Amniotic epithelial cell (primary cell): ENCODE measurements at regions not wholly inside any gene's neighbourhood (a gene's known extent, or its start where the extent isn't known, plus 50 kb on each side); places are given as distances from the start of the nearest gene placed in this dataset.

Source experiments
- DNase-seq: peaks from one replicate; pipeline ENCODE4 v3.0.0-alpha.2; 2010; ENCODE audit warnings: low read depth

DNA sequence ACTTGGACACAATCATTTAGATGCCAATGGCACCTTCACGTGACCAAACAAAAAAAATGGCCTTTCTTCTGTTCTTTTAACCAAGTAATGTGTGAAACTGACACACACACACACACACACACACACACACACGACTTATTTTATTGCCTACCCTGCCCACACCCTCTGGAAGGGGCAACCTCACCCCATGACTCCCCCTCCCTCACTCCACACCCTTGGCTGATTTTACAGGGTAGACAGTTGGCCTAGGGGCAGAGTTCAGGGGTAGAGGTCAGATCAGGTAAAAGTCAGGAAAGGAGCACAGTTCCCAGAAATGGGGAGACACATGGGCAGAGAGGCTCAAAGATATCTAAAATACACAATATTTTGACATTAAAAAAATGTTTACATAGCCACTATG lies 144.8 kb upstream of the GJB5 start:
- DNase-seq: no peak

DNA sequence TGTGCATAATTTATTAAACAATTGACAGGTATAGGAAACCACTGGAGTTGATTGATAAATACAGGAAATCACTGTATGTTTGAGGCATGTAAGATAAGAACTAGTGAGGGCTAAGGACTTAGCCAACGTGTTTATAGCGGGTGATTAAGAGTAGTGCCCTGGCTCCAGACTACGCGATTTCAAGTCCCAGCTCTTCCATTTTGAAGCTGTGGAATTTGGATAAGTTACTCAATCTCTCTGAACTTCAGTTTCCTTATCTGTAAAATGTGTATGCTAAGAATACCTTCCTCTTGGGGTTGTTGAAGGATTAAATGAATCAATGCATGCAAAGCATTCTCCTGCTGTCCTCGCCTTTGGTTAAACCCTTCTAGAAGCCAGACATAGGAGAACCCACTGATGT lies 143.3 kb upstream of the GJB5 start:
- DNase-seq: no peak

DNA sequence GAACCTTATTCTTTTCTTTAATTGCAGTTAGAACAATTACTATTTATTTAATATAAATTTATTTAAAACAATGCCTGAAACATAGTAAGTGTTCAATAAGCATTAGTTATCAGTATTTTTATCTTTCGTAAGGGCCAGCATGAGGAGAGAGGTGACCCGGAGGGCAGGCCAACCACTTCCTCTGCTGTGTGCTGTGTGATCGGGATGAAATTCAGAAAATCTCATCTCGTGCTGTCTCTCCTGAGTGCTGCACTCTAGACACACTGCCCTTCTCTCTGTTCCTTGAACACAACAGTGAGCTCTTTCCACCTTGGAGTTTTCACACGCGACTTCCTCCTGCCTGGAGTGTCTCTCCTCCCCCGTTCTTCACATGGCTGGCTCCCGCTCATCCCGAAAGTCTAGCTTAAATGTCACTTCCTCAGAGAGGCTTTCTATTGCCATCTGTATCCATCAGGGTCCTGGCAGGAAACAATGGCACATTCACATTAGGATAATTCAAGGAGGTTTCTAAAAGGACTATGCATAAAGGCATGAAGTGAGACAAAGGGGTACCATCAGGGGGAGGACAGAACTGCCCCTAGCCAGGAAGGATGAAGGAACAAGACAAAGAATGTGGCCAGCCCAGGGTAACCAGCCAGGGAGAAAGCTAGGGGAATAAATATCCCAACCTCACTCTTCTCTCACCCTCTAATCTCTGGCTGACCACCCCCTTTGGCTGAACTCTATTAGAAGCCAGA lies 142.6 kb upstream of the GJB5 start:
- DNase-seq: no peak

DNA sequence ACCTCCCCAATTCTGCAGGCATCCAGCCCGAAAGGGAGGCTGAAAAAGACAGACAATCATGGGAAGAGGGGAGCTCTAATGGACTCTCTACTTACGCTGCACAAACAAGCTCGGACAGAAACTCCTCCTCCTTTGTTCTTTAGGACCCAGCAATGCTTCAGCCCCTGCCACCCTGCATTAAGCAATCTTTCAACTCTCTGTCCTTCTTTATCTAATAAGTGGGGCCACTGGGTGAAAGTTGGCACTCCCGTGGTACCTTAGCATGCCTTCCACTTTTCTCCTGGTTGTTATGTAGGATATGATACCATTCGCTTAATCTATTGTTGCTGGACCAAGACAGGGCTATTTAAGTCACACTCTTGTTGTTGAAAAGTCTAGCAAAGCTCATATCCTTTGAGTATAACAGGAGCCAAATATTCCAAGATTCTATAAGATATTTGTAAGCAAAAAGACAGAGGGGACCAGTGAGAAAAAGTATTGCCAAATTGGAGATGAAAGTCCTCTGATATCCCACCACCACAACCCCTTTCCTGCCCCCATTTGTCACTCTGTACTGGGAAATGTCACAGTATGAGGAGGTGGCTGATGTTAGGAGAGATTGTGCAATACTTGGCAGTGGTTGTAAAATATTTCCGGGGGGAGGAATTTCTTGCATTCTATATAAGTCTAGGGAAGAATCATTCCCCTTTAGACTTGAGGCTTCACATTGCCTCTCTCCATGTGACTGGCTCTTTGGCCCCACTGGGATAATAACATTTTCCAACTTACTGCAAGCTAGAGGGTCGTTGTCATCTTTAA lies 137.3 kb upstream of the GJB5 start:
- no peak for DNase-seq

DNA sequence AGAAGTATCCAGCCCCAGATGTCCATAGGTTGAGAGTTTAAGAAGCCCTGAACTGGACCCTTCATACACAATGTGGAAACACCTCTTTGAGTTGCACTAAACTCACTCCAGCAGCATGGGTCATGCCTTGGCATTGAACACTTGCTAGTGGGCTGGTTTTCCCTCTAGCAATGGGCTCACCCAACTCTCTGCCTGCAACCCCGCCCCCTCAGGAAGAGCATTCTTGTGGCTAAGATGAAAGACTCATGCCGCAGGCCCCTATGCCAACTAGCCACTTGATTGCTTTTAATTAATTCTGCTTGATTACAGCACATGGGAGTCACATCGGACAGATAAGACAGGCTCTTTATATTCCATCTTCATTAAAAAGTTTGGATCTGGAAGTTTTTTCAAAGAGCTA lies 136.5 kb upstream of the GJB5 start:
- DNase-seq: no peak

DNA sequence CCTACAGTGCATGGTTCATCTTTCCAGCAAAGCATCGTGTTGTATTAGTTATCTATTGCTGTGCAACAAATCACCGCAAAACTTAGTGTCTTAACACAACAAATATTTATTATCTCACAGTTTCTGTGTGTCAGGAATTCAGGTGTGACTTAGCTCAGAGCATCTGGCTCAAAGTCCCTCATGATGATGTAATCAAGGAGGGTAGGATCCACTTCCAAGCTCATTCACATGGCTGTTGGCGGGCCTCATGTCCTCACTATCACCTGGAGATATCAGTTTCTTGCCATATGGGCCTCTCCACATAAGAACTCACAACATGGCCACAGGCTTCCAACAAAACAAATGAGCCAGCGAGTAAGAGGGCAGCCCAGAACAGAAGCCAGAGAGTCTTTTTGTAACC lies 135.6 kb upstream of the GJB5 start:
- DNase-seq: no peak

DNA sequence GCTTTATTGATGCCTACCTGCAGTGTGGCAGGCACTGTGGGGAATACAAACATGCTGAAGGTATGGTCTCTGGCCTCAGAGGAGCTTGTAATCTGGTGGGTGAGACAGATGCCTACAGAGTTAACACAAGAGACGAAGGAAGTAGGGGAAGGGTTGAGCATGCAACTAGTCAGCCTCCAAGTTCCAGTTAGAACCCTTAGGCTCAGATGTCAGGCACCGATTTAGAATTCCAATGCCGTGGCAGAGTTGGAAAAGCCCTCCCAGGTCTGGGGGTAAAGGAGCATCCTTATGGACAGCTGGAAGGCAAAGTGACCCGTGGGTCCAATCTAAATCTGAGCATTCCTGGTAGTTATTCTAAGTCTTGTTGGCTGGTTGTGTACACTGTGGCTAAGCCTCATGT lies 132.9 kb upstream of the GJB5 start:
- DNase-seq: no peak

DNA sequence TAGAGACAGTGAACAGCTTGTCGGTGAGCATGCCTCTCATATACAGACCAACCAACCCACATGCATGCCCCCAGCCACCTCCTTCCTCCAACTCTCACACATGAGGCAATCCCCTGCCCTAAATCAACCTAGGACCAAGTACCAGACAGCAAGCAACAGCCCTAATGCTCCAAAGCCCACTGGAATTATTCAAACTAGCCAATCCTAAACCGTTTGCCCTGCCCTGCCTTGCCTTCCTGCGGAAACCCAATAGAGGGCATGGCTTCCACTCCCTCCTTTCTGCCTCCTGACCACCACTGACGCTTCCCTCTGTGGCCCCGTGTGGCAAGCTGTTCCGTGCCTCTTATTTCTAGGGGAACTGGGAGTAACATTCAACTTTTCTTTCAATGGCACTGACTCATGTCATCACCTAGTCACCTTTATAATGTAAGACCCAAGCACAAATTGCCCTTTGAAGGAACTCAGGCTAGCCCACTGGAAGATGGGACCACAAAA lies 129.3 kb upstream of the GJB5 start:
- DNase-seq: no peak

DNA sequence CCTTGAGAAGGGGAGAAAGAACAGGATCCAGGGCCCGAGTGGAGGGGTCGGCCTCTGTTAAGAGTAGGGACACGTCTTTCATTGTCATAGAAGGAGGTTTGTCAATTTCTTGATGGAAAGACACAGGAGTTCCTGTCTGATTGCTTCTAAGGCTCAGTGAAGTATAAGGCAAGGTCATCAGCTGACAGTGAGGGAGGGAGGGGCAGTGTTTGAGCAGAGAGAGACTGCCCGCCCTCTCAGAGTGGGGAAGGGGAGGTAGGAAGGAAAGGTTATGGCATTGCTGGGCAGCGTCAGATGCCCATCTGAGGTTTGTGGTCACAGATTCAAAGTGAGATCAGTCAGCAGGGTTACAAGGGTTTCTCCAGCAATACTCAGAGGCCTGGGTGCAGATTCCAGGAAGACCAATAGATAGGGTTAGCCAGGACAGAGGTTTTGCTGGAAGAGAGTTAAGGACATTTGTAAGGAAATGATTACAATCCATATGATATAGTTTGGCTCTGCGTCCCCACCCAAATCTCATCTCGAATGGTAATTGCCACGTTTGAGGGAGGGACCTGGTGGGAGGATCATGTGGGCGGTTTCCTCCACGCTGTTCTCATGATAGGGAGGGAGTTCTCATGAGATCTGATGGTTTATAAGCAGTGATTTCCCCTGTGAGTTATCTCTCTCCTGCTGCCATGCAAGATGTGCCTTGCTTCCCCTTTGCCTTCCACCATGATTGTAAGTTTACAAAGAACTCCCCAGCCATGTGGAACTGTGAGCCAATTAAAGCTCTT lies 127.2 kb upstream of the GJB5 start:
- DNase-seq: no peak

DNA sequence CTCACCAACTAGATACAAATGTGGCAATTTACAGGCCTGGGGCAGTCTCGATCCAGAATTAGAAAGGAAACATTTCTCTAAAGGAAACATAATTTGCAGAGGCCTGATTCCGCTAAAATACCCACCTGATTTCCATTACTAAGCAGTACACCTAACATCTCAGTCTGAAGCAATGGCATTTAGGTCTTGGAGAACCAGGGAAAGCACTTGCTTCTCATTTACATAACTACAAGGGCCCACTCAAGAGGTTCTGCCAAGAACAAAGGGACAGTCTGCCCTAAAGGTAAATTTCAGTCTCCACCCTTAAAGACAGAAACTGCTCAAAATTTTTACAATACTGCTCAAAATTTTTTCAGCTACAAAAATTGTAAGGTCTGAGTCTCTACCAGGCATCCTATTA lies 123.7 kb upstream of the GJB5 start:
- DNase-seq: no peak

DNA sequence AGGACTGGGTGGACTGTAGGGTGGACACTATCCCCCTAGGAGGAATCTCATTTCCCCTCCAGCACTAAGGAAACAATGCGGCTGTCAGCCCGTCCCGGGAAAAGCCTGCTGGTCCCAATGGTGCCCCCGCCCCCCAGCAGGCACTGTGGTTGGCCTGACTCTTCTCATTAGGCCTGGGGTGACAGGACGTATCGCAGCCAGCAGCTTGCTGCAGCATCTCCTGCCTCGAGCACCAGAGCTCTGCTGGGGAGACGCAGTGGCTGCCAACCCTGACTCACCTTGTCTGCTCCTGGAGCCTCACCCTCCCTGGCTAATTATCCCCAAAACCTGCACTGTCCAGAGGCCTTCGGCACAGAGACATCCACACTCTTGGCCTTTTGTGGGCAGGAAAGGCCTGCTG lies 115.1 kb upstream of the GJB5 start:
- DNase-seq: no peak

DNA sequence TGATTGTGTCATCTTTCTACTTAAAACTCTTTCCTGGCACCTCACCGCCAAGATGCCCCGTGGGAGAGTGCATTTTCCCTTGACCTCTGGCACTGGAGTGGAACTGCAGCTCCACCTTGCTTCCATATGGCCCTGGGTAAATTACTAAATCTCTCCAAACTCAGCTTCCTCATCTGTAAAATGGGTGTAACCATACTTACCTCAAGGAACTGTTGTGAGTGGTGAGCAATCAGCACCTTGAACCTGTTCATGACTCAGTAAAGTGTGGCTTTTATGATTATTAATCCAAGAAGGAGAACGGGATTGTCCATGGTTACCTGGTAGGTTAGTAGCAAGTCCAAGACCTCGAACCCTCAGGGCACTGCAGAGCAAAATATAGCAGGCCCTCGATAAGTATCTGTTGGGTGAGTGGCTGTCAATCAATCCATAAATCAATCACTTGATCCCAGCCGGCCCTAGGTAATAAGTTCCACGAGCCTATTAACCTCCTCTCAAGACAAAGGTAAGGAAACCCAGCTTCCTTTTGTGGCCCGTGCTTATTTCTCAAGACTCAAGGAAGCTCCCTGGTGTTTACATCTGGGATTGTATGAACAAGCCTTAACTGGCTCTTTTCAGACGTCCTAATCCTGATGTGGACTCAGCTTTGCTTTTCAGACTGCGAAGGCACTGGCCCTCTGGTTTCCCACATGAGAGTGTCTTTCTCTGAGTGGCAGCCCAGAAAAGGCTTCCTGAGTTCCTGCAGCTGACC lies 114.0 kb upstream of the GJB5 start:
- no peak for DNase-seq

DNA sequence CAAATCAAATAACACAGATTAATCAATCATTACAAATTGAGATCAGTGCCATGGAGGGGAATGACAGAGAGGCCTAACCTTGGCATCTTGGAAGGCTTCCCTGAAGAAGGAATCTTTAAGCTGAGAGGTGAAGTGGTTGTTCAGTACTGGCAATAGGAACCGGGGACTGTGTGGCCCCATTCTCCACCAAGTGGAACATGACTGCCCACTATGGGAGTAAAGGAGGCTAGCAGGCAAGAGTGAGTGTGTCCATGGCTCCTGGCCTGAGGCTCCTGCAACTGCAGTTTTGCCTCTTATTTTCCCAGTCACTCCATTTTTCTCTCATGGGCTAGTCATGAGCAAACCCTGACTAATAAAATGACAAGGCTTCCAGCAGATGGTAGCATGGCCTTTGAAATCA lies 112.2 kb upstream of the GJB5 start:
- DNase-seq: no peak

DNA sequence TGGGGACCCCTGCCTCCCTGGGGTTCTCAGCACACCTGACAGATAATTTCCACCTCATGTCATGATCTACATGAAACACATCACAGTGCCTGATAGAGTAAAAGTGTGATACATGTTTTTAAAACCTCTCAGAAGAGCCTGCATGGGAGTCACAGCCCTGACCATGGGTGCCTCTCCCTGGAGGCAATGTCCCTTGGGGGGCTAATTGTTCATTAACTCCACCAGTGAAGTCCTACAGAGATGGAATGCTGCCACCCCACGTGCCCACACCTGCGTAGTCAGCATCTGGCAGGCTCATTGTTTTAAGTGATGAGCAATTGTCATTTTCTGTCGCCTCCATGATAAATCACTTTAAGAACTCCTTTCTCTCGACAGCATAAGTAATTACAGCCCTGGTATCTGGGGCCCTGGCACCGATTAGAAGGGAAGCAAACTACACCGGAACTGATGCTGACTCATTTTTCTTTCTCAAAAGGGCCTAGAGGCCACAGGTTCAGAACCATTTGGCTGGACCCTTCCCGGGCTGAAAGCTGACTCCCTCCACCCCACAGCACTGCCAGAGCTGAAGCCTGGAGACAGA lies 109.6 kb upstream of the GJB5 start:
- no peak for DNase-seq

DNA sequence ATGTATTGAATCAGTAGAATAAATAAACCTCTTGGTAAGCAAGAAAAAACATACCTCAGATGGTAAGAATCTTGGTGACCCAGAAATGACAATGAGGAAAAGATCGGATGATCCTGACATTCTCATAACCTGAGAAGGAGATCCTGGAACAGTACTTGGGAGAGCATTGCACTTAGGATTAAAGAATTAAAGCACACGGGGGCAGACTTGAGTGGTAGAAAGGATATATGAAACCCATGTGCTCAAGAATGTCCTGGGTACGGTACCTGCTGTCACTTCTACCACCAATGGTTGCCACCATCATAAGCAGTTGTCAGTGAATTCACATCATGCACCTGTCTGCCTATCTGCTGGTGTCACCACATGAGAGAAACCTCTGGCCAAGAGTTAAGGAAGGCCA lies 108.9 kb upstream of the GJB5 start:
- no peak for DNase-seq

DNA sequence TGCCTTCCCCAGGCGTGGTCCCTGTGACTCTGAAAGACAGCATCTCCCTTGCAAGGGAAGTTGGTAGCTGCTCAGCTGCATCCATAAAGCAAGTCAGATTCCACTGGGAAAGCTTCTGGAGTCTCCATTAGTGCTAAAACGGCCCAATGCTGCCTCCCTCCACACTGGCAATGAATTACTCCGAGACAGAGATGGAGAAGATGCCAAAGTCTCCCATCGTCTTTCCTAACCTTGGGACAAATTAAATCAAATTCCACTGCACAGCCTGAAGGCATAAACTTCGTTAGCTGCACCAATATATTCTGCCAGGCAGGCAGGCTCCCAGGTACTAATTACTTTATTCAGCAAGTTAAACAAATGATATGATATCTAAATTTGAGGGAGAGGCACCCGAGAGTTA lies 106.3 kb upstream of the GJB5 start:
- no peak for DNase-seq

DNA sequence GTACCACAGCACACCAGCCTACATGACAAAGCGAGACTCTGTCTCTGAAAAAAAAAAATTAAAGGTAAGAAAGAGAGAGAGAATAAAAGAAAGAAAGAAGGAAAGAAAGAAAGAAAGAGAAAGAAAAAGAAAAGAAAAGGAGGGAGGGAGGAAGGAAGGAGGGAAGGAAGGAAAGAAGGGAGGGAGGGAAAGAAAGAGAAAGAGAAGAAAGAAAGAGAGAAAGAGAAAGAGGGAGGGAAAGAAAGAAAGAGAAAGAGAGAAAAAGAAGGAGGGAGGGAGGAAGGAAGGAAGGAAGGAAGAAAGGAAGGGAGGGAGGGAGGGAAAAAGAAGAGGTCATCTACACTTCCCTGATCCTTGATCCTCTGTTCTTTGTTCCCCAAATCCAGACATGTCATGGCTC lies 104.8 kb upstream of the GJB5 start:
- no peak for DNase-seq

DNA sequence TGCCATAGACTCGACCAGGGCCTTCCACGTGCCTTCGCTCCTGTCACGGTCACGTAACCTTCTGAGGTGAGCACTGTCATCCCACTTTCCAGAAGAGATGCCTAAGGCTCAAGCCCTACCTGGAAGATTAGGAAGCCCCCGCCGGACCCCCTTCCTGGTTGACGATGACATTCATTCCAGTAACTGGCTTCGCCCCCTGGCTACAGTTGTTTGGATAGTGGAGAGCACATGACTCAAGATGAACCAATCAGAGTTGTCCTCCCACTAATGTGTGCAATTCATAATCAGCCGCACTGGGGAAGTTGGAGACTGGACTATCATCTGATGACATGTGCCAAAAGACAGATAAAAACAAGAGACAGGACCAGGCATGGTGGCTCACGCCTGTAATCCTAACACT lies 104.0 kb upstream of the GJB5 start:
- DNase-seq: no peak

DNA sequence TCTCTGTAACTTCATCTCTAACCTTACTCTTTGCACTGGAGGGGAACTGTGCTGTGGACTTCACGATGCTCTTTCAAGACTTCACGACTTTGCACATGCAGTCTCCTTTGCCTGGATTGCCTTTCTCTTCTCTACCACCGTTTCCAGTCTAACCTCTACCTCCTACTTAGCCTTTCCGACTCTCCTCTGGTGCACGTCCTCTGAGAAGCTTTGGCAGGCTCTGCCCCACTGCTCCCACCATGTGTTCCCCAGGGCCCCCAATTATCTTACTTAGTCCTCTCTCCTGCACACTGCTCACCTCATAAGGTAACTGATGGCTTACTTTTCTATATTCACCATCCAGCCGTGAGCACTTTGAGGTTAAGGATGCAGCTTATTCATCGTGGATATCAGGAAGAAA lies 101.7 kb upstream of the GJB5 start:
- DNase-seq: no peak

DNA sequence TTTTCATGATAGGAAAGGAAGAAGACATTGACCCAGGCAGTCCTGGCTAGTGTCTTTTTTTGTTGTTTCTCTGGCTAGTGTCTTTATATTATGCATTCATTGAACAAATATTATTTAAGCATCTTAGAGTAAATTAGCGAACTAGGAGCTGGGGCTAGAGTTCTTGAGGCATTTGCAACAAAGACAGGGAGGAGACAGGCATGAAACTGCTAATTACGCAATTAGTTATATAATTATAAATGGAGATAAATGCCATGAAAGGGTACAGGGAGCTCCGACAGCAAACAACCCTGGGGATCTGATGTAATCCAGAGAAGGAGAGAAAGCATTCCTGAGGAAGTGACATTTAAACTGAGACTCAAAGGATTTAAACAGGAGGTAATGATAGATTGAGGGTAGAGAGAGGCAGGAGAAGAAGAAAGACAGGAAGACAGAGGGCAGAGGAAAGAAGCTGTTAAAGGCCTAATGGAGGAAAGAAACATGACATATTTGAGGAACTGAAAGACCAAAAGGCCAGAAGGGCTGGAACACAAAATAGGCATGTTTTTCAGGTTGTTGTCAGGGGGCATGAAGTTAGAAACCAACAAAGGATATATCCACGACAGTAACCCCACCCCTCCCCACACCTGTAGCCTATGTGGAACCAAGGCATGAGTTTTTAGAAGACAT lies 99.5 kb upstream of the GJB5 start:
- DNase-seq: no peak

DNA sequence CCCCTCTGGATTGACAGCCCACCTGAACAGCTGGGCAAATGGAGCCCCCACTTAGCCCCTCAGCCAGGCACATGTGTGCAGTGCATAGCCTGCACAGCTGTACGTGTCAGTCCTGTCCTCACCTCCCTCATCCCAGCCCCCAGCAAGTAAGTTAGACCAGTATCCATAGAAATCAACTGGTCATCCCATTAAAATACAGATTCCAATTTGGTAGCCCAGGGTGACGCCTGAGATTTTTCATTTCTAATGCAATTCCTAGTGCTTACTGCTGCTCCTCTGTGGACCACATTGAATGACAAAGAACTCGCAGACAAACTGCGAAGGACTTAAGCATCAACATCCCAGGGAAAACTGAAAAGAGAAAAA lies 99.0 kb upstream of the GJB5 start:
- no peak for DNase-seq
